HepG2 (cell line): ENCODE measurements at regions not wholly inside any gene's neighbourhood (a gene's known extent, or its start where the extent isn't known, plus 50 kb on each side); places are given as distances from the start of the nearest gene placed in this dataset.

Experiments
- FOSL1 ChIP-seq: sonication (generic); formaldehyde crosslinking; IDR thresholded peaks from 2 replicates; pipeline ENCODE4 v1.9.0; 2021; ENCODE audit warnings: missing genetic modification reagents, borderline replicate concordance
- HMGXB4 ChIP-seq, 2 experiments: sonication (generic) in 1 of 2; formaldehyde crosslinking in 1 of 2; IDR thresholded peaks; 2 replicates each; pipeline versions ENCODE4 v1.4.0 to v1.6.1; 2018 to 2020; ENCODE audit warnings: missing genetic modification reagents in 2 of 2, borderline replicate concordance in 1 of 2, low read depth in 1 of 2, mild to moderate bottlenecking in 1 of 2, missing biosample characterization in 1 of 2
- MYC ChIP-seq: sonication (generic); formaldehyde crosslinking; IDR thresholded peaks from 2 replicates; pipeline ENCODE4 v1.9.0; 2021; ENCODE audit warnings: missing genetic modification reagents, borderline replicate concordance
- POLR2A ChIP-seq, 2 experiments: IDR thresholded peaks; 2 replicates each; pipeline ENCODE4 v1.6.1; 2011; ENCODE audit warnings: low read depth in 2 of 2, low read length in 2 of 2, mild to moderate bottlenecking in 1 of 2, moderate library complexity in 1 of 2; ENCODE audit not compliant: insufficient read depth in 1 of 2
- REST ChIP-seq, 2 experiments: IDR thresholded peaks; 2 replicates each; pipeline ENCODE4 v1.6.1; 2011 to 2012; ENCODE audit warnings: low read length in 2 of 2, borderline replicate concordance in 1 of 2, low read depth in 1 of 2, mild to moderate bottlenecking in 1 of 2, moderate library complexity in 1 of 2
- TP53 ChIP-seq: sonication (generic); formaldehyde crosslinking; conservative IDR thresholded peaks from 2 replicates; pipeline ENCODE4 v1.4.0; 2020; ENCODE audit warnings: missing genetic modification reagents
- ZBTB7A ChIP-seq: sonication (generic); formaldehyde crosslinking; IDR thresholded peaks from 2 replicates; pipeline ENCODE4 v1.8.0; 2022; ENCODE audit warnings: mild to moderate bottlenecking, missing genetic modification reagents
- ZFX ChIP-seq: sonication (generic); formaldehyde crosslinking; IDR thresholded peaks from 2 replicates; pipeline ENCODE4 v1.4.0; 2020; ENCODE audit warnings: mild to moderate bottlenecking, low read depth, missing genetic modification reagents, moderate library complexity
- ZNF629 ChIP-seq: sonication (generic); formaldehyde crosslinking; conservative IDR thresholded peaks from 2 replicates; pipeline ENCODE4 v1.5.0; 2020; ENCODE audit warnings: missing genetic modification reagents
- TF ChIP-seq, protein P1 (sequence below): sonication (generic); formaldehyde crosslinking; IDR thresholded peaks from 2 replicates; pipeline ENCODE4 v1.4.0; 2020; ENCODE audit warnings: low read depth, mild to moderate bottlenecking, missing genetic modification reagents
- TF ChIP-seq, protein P2 (sequence below): sonication (generic); formaldehyde crosslinking; IDR thresholded peaks from 2 replicates; pipeline ENCODE4 v1.8.0; 2022; ENCODE audit warnings: missing genetic modification reagents, mild to moderate bottlenecking, inconsistent platforms, borderline replicate concordance

DNA sequence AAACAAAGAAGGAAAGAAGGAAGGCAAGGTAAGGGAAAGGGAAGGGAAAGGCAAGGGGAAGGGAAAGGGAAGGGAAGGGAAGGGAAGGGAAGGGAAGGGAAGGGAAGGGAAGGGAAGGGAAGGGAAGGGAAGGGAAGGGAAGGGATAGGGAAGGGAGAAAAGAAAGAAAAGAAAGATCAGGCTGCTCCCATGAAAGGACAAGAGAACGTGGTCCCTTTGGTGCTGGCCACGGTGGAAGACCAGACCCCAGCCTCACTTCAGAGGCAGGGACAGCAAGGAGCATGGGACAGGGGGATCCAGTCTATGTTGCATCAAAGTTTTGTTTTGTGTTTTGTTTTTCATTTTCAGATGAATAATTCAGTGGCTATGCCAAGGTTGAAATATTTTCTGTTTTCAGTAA is 111.4 kb upstream of the IGF1R start:
- TF ChIP-seq MYC (CRISPR knock-in tag) = no peak
- TF ChIP-seq, protein P1, sequence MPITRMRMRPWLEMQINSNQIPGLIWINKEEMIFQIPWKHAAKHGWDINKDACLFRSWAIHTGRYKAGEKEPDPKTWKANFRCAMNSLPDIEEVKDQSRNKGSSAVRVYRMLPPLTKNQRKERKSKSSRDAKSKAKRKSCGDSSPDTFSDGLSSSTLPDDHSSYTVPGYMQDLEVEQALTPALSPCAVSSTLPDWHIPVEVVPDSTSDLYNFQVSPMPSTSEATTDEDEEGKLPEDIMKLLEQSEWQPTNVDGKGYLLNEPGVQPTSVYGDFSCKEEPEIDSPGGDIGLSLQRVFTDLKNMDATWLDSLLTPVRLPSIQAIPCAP (CRISPR knock-in tag) = no peak
- TF ChIP-seq HMGXB4 (CRISPR knock-in tag; IDR thresholded peaks at IDR 0.05; ENCODE audit: borderline replicate concordance in 1 of 2, low read depth in 1 of 2) = no peak
- TF ChIP-seq, protein P2, sequence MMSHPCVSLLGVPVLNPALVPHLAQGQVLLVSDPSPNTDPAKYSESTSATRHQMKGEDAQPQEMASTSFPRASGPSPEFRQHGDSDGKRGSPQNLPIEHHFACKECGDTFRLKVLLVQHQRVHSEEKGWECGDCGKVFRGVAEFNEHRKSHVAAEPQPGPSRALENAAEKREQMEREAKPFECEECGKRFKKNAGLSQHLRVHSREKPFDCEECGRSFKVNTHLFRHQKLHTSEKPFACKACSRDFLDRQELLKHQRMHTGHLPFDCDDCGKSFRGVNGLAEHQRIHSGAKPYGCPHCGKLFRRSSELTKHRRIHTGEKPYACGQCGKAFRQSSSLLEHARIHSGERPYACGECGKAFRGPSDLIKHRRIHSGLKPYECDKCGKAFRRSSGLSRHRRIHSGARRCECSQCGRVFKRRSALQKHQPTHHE (CRISPR knock-in tag) = no peak
- no peak for TF ChIP-seq REST (IDR thresholded peaks at IDR 0.05; ENCODE audit: borderline replicate concordance in 1 of 2, low read depth in 1 of 2, low read length in 2 of 2)
- TF ChIP-seq FOSL1 (CRISPR knock-in tag) = no peak
- no peak for TF ChIP-seq ZFX (CRISPR knock-in tag)
- no peak for TF ChIP-seq POLR2A (IDR thresholded peaks at IDR 0.05; ENCODE audit: insufficient read depth in 1 of 2, low read depth in 2 of 2, low read length in 2 of 2)
- TF ChIP-seq ZNF629 (CRISPR knock-in tag) = no peak
- TF ChIP-seq TP53 (CRISPR knock-in tag) = no peak
- TF ChIP-seq ZBTB7A (CRISPR knock-in tag) = no peak
